GM23248 (cell line): ENCODE measurements at regions not wholly inside any gene's neighbourhood (a gene's known extent, or its start where the extent isn't known, plus 50 kb on each side); places are given as distances from the start of the nearest gene placed in this dataset.

Experiments
- EZH2 ChIP-seq: fragments of 200-600 bp; sonication (generic); IDR thresholded peaks from 2 replicates; pipeline ENCODE4 v1.6.1; 2018; ENCODE audit warnings: antibody characterized with exemption, mild to moderate bottlenecking; ENCODE audit not compliant: insufficient read depth, poor library complexity, severe bottlenecking
- EZH2phosphoT487 ChIP-seq: fragments of 200-600 bp; sonication (generic); IDR thresholded peaks from 2 replicates; pipeline ENCODE4 v1.6.1; 2018; ENCODE audit warnings: antibody characterized with exemption, moderate library complexity, mild to moderate bottlenecking, low read depth; ENCODE audit not compliant: insufficient read depth

DNA sequence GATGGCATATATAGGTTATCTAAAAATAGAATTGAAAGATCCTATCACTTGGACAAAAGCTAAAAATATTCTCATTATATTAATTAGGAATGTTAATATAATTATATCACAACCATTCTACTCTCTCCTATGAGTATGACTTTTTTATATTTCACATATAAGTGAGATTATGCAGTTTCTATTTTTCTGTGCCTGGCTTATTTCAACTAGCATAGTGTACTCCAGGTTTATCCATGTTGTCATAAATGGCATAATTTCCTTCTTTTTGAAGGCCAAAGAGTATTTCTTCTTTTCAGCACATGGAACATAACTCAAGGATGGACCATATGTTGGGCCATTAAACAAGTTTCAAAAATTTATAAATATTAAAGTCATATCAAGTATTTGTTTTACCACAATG is 421.2 kb upstream of the CTSO start:
- TF ChIP-seq EZH2phosphoT487, result no peak
- TF ChIP-seq EZH2, result no peak
